Activated naive CD4-positive, alpha-beta T cell (primary cell): ENCODE measurements at regions not wholly inside any gene's neighbourhood (a gene's known extent, or its start where the extent isn't known, plus 50 kb on each side); places are given as distances from the start of the nearest gene placed in this dataset.

Source experiments
- DNase-seq, 4 experiments: peaks; one replicate each; lab custom pipeline; 2025; lab: John Stamatoyannopoulos, UW

DNA sequence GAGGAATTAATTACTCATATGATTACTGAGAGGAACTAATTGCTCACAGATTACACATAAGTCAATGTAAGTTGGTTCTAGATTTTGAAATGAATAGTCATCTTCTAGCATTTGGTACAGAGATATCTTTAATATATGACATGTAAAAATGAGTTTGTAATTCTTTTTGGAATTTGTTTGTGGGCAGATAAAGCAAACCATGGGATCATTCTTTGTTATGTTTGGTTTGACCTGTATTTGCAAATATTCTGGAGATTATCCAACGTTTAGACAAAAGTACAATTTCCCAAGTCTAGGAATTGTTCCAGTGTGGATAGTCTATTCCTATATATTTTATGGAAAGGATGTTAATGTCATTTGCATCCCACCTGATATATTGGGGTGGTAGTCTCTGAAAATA, 309.6 kb upstream of the EDNRB start:
- no peak for DNase-seq

DNA sequence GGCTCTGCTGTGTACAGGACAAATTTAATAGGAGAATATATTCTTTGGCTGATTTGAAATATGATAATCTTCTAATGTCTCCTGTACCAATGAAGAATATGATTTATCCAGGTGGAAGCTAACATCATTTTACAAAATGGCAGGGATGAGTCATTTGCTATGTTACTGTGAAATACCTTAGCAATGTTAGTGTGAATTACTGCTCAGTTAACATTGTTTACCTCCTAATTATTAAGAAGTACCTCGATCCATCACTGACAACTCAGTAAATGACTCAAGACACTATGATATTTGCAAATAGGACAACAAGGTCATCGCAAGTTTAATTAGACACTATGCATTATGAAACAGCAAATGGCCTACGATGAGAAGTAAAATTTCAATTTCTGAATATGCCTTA, 309.1 kb upstream of the EDNRB start:
- no peak for DNase-seq

DNA sequence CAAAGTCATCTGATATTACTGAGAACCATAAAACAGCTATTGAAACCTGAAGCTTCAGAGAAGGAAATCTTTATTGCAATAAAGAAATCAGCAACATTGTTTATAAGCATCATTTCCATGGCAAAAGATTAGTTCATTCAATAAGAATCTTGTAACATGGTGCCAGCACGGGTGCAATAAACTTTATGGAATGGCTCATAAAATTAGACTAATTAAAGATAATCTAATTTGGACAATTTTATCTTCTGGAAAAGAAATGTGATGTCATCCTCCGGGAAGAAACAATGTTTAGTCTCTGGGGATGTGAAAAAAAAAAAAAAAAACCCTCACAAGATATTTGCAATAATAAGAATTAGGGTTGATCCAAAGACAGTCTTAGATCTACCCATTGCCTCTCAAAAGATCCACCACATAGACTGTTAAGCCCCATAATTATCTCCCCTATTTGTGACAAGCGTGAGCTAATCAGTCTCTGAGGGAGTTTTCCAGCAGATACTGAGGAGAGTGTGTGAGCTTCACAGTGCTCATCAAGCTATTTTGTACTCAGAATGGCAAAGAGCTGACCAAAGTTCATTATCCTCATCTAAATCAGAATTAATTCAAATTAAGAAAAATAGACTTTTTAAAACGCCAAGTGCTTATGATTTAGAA, 297.0 kb upstream of the EDNRB start:
- no peak for DNase-seq

DNA sequence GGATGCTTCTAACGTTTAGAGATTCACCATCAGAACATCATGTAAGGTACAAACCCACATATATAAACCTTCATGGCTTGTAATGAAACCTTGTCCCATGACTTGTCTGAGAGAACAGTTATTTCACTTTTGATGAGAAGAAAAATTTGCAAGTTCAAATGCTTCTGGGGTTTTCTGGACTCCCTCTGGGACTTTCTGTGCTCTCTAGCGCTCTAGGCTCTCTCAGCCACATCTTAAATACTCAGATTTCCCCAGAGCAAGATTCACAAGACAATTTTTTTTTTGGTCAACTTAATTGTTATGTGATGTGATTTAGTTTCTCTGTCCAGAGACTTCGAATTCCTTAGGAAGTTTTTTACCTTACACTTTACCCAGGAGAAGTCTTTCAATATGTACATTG, 282.8 kb upstream of the EDNRB start:
- DNase-seq: no peak

DNA sequence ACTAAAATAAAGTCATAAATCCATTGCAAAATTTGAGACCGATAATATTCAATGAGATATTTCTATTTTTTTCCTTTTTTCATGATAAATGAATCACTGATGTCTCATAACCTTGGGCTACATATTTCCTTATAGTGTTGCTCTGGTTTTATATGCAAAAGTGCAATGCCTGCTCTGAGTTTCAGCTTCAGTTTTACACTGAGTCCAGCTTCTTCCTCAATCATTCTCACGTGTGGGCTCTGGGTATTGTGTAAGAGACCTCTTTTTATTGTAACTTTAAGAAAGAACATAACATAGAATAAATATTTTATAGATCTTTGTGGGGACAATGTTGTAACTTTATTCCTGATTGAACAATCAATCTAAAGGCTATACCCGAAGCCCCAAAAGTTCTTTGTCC, 280.2 kb upstream of the EDNRB start:
- no peak for DNase-seq

DNA sequence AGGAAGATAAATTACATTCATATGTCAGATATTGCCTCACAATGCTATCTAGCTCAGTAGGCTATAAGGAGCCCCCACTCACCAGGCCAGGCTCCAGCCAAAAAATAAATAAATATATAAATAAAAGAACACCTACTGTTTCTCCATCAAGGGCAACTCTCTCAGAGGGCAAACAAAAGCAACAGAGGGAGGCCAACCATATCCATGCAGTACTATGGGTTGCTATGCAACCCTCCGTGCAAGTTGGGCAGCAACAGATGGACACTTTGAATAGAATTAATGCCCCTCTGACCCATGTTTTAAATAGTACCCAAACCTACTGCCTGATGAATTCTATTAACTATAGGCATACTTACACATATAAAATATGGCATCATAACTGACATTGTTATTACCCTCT, 279.8 kb upstream of the EDNRB start:
- no peak for DNase-seq

DNA sequence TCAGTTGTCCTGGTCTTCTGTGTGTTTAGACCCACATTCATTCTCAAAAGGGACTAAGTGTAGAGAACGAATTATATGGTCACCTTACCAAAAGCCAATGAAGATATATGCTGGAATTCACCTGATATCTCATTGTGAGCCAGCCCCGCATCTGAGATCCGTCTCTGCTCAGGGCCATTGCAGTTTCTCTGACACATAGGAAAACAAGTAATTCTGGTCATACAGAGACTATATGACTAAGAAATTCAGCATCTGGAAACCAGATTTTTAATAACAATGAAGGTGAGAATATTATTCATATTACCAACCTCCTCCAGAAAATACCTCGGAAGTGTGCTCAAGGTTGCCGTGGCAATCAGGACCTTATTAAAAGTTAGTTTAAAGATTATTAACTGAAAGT, 278.6 kb upstream of the EDNRB start:
- DNase-seq: no peak

DNA sequence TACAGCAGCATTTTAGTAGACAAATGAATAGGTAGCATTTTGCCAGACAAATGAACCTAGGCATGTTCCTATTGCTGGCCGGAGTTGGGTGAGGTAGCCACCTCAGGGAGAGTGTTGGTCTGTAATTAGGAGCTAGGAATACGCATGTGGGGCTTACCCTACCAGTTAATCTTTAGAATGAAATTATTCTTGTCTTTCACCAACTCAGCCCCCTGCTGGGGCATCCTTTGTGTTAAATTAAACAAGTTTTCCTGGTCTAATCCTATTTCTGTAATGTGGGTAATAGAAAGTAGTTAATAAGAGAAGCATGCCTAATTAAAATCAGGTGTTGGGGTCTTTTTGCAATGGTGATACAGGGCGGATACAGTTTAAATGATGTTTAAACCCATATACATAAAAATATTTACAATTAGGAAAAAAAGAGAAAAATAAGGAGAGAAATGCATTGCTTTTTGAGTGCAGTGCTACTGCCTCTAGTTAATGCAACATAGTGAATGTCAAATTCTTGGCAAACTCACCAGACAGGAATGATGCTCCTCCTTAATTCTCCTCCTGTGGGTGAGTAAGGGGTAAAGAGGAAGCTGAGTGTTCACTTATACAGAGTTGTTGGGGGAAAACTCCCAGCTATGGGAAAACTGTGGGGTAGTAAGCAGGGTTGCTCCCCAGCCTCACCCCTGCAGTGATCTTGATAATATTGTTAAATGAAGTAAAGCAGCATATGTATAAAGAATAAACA, 276.4 kb upstream of the EDNRB start:
- no peak for DNase-seq

DNA sequence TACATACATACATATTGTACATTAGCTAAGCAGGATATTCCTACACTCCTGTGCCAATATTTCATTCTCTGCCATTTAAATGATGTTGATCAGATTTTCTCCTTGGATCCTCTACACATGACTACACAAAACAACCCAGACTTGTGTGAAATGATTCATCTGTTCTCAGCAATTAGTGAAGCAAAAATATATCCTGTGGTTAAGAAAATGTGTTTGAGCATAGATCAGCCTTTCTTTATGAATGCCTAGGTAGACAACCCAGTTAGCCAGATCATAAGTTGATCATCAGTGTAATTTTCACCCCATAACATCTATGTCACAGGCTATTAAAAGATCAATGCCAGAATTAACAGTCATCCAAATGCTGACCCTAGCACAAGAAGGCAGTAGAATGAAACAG, 275.2 kb upstream of the EDNRB start:
- no peak for DNase-seq

DNA sequence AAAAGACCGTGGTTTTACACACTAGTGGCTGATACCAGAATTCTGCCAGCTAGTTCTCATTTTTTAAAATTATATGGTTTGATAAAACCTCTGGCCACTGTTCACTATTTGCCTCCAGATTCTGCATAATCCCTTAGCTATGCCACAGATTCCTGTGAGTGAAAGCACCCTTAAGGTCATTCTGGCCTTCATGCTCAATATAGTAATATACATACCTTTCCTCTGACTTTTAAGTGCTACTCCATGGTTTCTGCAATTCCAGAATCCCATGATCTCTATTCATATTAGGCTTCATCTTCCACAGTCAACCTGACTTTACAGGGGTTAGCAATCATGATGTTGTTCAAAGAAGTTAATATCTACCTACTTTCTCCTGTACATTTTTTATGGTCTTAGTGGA, 274.1 kb upstream of the EDNRB start:
- no peak for DNase-seq

DNA sequence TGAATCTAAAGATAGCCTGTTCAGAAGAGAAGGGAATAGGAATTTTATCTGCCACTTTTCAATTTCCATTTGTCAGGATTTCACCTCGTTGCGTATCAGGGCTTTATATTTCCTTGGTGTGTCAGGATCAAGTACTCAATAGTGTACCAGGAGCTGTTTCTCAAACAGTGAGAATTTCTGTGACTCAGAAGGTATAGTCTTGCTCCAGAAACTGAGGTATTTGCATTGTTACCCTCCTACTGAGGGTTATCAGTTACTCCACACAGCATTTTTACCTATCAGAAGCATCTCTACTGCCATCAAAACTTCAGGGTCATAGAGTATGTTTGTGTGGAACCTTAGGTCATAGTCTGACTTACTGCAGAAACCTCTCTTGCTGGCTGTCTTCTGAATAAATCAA, 271.7 kb upstream of the EDNRB start:
- DNase-seq: no peak

DNA sequence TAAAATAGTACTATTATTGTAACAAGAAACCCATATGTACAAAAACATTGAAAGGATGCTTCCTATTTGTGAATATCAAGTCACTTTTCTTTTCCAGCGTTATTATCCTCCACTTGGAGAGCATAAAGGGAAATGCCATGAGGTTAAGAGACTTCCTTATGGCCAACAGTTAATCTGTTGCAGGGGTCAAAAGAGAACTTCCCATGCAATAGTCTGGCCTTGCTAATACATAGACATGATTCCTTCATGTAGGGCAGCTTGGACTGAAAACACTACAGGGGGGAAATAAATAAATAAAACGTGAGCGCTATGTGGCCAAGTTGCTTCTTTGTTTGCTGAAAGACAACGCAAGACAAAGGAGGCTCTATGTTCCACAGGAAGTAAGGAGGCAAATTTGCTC, 269.1 kb upstream of the EDNRB start:
- no peak for DNase-seq

DNA sequence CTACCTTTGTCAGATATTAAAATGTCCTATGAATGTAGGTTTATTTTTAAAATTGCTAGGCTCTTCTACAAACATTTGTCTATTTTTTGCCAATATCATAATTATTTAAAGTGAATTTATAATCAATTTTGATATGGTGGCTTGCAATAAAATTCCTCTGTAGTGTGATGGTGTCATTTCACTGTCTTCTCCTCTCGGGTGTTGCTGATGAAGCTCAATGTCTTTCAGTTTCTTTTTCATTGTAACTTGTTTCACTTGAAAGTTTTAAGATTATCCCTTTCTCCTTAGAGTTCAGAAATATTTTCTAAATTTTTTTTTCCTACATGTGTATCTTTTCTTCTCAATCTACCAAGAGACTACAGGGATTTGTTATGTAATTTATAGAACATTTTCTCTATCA, 267.1 kb upstream of the EDNRB start:
- DNase-seq: no peak

DNA sequence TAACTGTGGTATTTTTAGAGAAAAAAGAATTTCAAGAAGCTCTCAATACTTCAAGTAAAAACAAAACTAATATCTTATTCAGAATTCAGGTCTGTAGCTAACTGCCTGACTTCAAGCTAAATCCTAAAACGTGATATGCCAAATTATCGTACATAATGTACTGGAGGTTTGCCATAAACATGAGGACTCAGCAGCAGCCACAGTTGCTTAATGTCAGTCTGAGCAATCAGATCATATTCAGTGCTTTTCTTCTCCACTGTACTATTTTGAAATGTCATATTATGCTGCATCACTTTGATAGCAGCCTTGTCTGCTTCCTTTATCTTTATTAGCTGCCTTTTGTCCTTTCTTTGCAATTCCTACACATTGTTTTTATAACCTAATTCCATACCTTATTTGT, 265.1 kb upstream of the EDNRB start:
- no peak for DNase-seq

DNA sequence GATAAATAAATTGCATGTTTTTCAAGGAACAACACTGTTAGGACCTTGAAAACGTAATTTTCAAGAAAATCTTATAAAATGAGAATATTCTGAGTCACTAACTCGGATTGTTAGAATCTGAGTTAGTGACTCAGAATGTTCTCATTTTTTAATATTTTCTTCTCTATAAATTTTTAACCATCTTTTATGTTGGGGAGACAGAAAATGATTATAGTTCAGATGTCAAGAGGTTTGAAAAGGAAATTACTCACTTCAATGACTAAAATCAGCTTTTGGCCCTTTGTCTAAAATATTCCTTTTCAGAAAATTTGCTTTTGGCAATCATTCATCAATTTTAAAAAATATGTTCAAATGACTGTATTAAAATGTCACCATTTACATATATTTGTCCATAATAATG, 264.2 kb upstream of the EDNRB start:
- no peak for DNase-seq

DNA sequence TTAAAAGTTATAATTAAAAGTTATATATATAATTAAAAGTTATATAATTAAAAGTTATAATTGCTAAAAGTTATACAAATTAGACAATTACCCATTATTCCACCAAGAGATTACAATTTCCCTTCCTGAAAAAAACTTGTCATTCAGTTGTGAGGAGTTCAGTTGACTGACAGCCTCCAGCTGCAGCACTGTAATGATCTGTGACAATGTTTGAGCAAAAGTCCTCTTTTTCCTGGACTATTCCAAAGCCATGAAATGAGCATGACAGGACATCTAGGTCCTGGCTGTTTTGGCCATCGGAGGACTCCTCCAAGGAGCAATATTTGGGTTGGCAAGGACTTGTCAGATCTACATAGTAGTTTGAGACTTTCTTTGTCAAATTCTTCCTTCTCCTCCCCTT, 258.7 kb upstream of the EDNRB start:
- no peak for DNase-seq

DNA sequence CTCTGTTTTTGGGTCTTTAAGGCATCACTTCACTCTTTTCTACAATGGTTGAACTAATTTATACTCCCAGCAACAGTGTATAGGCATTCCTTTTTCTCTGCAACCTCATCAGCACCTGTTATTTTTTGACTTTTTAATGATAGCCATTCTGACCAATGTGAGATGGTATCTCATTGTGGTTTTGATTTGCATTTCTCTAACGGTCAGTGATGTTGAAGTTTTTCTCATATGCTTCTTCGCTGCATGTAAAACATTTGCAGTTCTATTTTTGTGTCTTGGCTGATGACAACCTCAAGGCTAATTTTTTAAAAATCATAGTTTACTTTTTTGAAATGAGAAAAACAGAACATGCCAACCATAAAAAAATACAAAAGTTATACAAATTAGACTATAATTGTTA, 258.2 kb upstream of the EDNRB start:
- no peak for DNase-seq

DNA sequence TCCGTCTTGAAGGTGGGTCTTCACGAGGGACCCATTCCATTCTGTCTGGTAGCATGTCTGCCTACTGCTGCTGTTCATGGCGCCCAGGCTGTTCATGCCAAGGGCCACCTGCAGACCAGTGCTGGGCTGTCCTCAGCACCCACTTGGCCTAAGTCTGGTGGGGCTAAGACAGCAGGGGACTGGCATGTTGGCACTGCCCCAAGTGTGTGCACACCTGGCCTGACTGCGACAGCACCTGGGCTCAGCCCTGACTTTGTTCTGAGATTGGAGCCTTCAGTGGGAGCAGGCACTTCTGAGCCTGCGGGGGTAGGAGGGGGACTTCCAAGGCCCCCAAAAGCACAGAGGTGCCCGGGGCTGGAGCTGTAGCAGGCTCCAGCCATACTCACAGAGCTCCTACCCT, 250.8 kb upstream of the EDNRB start:
- DNase-seq: no peak

DNA sequence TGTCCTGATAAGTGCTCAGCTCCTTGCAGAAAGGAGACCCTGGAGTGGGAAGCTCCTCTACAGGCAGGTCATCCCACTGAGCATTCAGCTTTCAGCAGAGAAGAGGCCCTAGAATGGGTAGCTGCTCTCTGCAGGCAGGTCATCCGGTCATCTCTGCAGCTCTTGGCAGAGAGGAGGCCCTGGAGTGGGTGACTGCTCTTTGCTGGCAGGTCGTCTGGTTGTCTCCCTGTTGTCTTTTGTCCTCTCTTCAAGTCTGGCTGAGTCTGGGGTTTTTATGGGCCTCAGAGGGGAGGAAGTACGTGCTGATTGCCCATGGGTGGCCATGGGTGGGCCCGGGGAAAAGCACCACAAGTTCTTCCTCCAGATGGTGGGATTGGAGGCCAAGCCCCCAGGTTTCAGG, 250.3 kb upstream of the EDNRB start:
- DNase-seq: no peak

DNA sequence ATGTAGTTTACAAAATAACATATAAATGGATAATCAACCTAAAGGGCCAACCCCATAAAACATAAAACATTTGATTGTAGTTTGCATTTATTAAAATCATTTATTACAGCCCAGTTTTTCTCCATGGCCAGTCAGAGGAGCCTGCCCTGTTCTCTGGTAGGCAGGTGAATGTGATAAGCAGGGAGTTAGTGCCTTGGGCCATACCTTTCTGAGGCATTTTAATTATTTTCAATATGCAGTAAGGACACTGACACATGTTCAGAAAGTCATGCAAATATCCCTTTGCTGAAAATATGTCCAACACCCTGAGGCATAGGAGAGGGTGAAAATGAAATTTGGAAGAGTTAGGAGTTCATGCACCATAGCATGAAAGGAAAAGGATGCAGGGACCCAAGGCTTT, 242.6 kb upstream of the EDNRB start:
- DNase-seq: no peak

DNA sequence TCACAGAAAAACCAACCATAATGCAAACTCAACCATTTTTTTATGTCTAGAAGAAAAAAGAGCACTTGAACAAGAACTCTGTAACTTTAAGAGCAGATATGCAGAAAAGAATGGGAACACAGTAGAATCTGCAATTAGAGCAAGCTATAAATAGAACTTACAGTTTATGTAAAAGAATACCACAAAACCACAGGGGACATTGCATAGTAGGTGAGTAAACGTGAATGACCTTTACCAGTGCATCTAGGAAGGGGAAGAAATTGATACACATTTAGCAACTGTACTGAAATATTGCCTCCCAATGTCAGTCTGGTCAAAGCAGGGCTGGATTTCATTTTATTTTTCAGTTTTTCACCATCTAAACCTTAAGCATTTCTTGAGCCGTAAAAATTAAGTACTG, 242.2 kb upstream of the EDNRB start:
- DNase-seq: no peak

DNA sequence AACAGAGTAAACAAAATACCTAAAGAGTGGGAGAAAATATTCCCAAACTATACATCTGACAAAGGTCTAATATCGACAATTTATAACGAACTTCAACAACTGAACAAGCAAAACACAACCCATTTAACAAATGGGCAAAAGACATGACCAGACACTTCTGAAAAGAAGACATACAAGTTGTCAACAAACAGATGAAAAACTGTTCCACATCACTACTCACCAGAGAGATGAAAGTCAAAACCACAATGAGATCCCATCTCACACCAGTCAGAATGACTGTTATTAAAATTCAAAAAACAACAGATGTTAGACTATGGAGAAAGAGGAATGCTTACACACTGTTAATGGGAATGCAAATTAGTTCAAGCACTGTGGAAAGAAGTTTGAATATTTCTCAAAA, 233.8 kb upstream of the EDNRB start:
- no peak for DNase-seq

DNA sequence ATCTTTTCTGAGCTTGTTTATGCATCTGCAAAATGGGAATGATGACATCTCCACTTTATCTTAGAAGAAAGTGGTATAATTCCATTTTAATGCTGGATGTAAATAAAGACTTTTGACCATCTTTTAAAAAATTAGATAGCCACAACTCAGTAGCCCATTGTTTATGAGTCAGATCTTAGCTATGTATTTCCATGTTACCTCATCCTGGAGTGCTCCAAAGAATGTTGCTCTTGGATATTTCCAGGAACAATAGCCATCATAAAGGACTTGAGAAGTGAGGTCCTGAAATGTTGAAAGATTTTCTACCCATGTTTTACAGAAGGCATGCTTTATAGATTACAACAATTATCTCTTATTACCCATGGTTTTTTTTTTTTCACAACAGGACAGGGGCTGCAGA, 229.3 kb upstream of the EDNRB start:
- DNase-seq: no peak

DNA sequence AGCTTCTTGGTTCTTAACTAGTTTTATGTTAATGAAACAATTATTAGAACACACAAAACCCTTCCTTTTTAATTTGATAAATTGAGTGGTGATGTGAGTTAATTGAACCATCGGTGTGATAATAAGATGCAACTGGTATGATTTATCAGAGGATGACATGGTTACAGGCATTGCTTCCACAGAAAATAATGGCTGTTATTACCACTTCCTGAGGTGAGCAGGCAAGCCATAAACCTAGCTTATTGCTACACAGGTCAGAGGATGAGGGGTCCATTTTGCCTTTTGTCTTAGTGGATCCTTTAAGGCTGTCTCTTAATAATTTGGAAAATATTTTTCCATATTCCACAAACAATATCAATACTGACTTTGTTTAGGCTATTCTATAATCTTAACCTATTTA, 226.6 kb upstream of the EDNRB start:
- no peak for DNase-seq
